Activated T-cell treated with anti-CD3 and anti-CD28 coated beads for 4 hours (primary cell): ENCODE measurements at regions not wholly inside any gene's neighbourhood (a gene's known extent, or its start where the extent isn't known, plus 50 kb on each side); places are given as distances from the start of the nearest gene placed in this dataset.
"Not testable (repeated sequence)": the region's sequence is repeated elsewhere in the genome, so short reads cannot be mapped to it uniquely, and the experiment has no call there.

Experiments used
- DNase-seq: peaks from one replicate; pipeline ENCODE4 v3.0.0-alpha.2; 2020

DNA sequence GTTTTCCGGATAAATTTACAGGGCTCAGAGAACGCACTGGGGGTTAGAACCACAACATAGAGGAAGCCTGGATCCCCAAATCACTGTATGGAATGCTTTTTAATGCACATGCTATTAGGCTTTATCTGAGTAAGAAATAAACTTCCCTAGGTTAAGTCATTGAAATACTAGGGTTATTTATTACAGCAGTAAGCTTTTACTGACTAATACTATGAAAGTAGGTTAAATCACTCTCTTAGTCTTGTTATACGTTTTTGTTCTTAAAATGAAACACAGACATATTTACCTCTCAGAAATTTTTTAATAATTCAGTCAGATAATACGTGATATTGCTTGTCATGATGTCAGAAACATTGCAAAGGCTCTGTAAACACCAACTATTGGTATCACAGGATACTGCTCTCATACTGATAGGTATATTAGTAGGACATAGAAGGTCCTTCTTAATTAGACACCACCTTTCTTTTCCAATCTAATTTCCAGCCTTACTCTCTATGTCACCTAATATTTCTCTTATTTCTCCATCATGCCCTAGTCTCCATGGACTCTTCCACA lies 162.7 kb upstream of the NYAP2 start:
- no peak for DNase-seq

DNA sequence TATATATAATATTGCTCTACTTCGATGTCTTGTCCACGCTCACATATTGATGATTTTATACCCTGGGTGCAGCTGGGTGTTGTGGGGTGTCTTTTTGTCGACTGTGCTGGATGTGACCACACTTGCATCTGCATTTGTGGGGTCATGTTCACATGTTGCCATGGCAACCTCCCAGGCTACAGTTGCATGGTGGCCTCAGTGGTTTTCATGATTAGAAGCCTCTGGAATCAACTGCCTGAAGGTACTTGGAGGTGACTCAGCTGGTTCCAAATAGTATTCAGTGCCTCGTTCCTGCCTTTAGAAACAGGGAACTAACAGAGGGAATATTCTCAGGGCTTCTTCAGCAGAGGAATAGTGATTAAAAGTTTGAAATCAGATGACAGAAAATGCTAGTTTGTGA lies 166.3 kb upstream of the NYAP2 start:
- no peak for DNase-seq

DNA sequence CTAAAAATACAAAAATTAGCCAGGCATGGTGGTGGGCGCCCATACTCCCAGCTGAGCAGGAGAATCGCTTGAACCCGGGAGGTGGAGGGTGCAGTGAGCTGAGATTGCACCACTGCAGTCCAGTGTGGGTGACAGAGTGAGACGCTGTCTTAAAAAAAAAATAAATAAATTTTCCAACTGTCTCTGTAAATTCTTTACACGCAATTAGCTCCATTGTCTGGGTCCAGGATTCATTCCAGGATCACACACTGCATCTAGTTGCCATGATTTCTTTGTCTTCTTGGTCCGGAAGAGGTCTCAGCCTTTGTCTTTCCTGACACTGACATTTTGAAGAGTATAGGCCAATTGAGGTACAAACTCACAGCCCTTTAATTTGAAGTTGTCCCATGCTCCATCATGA lies 167.6 kb upstream of the NYAP2 start:
- DNase-seq: no peak

DNA sequence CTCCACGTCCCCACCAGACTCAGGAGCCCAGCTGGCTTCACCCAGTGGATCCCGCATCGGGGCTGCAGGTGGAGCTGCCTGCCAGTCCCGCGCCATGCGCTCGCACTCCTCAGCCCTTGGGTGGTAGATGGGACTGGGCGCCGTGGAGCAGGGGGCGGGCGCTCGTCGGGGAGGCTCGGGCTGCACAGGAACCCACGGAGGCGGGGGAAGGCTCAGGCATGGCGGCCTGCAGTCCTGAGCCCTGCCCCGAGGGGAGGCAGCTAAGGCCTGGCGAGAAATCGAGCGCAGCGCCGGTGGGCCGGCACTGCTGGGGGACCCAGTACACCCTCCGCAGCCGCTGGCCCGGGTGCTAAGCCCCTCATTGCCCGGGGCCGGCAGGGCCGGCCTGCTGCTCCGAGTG lies 170.2 kb upstream of the NYAP2 start:
- not testable (repeated sequence) for DNase-seq

DNA sequence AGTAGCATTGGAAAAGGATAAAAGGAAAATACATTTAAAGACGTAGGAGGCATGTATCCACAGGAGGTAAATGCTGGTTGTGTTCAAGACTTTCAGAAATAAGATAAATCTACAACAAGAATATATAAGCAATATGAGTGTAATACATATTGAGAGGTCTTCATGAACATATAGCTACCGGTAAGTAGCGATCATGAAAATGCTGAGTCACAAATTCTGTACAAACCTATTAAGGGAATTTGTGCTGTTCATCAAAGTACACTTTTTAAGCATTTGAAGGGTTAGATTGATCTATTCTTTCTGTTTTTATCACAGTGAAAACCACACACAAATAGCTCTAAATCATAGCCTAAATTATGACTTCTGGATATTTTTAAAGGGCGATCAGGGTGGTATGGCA lies 173.1 kb upstream of the NYAP2 start:
- DNase-seq: no peak

DNA sequence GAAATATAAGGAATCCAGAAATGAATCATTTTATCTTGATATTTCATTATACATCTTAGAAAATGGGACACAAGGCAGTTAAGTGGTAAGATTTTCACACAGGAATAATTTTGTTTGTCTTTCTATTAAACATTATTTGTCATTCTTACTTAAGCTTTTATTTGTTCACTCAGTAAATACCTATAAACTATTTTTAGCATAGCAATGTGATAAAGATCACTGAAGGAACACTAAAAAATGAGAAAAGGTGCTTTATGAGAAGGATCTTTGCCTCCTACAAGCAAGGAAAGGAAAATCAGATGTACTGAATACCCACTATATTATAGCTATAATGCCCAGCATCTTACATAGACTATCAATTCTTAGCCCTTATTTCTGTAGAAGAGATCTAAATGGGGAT lies 176.2 kb upstream of the NYAP2 start:
- DNase-seq: no peak

DNA sequence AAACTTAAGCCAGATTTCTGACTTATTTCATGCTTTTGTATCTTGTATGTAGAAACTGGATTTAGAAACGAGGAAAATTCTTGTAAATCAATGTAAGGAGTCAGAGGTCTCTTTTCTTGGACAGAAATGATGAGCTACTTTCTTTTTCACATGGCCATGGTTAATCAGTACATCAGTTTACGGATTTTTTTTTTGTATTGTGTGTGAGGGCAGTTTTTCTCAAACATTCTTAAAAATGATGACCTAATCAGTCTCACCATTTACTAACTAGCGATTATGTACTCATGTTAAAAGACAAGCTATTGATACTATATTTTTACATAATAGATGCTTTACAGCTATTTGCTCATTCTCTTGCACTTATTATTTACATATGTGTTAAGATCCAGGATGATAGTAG lies 165.2 kb upstream of the DOCK10 start:
- no peak for DNase-seq

DNA sequence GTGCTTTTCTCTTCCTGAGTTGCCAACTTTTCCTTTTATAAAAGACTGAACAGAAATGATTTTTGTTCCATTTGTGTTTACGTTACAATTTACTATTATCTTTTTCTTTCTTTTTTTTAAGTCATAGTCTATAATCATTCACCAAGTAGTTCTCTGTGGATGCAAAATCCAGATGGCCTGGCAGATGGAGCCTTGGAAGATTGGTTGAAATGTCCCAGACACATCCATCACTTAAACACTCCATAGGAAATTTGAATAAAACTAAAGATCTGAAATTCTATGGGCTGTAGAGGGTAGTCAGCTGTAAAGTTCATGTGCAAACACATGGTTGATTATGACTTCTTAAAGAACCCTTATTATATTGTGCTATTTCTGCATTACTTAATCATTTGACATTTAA lies 164.8 kb upstream of the DOCK10 start:
- no peak for DNase-seq

DNA sequence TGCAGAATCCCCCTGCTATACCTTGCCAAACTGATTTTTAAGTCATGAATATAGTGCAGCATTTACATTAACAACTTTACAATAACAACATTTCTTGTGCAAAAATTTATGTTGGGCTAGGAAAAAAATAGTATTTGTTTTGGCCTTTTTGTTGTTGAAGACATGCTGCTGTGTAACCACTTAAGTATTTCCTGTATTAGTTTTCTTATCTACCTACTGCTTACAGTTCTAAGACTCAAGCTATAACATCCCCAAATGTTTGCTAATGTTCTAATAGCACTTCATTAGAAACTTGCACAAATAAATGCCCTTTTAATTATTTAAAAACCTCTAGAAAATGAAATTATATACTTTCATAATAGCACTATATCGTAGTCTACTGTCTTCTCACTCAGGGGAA lies 154.3 kb upstream of the DOCK10 start:
- no peak for DNase-seq

DNA sequence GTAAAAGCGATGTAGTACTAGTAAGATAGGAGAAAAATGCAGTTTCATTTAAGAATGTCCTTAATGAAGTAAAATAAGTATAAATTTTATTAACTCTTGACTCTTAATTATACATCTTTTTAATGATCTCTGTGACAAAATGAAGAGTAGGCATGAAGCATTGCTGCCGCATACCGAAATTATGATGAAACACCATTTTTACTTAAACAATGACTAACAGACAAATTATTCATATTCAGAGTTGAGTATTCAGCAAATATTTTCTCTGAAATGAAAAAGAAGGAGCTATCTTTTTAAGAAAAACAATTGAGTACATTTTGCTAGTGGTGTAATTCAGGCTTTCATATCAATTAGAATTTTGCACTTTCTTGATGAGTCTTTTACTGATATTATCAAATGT lies 150.6 kb upstream of the DOCK10 start:
- no peak for DNase-seq

DNA sequence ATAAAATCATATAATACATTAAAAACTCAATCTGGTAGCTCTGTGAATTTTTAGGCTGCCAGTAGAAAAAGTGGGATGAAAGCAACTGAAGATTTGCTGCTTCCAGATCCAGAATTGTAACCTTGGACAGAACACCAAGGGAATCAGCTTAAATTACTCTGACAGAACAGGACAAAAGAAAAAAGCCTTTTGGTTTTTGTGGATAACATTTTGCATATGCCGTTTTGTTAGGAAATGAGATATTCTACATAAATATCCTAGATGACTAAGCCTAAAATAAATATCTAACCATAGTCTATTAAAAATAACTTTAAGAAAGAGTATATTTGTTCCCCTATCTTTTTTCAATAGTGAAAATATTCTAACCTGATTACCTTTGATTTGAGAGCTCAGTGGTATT lies 148.7 kb upstream of the DOCK10 start:
- DNase-seq: no peak

DNA sequence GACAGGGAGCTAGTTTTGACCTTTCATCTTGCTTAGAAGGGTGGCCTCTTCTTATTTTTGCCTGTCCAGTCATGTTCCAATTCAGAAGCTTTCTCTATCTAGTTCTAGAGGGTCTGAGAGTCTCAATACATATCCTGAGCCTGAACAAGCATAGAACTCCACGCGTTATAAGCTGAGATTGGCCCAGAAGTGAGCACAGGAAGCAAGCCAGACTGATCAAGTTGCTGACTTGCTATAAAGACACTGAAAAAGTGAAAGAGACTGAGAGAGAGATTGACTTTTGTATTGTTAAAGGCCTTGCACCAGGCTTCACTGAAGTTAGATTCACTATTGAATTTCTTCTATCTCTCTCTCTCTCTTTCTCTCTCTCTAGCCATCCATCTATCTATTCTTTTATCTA lies 142.7 kb upstream of the DOCK10 start:
- no peak for DNase-seq

DNA sequence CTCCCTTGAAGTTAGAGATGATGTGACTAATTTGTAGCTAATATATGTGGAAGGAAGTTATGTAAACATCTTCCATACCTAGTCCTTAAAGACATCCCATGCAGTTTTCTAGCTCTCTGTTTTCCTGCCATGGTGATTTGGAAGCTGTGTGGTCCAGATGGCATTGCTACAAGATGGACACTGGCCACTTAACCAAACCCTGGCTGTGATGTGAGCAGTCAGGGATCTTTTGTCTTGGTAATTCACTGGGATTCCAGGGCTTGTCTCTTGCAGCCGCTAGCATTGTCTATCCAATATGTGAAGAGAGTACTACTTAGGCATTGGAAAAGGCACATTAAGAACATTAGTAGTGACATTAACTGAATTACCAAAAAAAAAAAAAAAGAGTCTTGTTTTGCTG lies 139.9 kb upstream of the DOCK10 start:
- no peak for DNase-seq

DNA sequence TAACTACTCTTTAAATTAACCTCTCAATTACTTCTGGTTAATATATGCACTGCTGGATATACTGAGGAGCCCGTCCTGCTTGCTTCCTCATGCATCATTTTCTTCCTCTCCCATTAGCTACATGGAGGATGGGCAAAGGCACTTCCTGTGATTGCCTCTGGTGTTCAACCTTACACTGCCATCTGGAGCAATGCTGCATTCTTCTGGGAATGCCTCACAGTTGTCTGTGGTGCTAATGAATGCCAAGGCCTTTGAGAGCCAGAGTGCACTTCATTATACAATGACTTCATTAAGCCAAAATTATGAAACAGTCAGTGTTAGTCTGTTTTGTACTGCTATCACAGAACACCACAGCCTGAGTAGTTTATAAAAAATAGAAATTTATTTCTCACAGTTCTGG lies 134.8 kb upstream of the DOCK10 start:
- no peak for DNase-seq

DNA sequence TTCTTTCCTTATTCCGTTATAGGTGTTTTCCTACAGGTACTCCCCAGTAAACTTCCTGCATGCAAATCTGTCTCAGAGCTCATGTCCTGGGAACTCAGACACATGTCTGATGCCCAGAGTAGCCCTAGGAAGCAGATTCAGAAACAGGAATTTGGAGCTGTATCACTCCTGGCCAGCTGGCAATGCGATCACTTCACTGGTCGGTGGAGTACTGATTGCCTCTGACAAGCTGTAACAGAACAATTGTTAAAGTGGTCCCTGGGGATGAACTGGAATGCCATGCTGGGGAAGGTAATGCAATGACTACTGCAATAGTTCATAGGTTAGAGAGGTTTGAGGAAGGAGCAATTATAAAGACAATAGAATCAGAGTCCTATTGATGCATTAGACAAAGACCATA lies 131.6 kb upstream of the DOCK10 start:
- no peak for DNase-seq

DNA sequence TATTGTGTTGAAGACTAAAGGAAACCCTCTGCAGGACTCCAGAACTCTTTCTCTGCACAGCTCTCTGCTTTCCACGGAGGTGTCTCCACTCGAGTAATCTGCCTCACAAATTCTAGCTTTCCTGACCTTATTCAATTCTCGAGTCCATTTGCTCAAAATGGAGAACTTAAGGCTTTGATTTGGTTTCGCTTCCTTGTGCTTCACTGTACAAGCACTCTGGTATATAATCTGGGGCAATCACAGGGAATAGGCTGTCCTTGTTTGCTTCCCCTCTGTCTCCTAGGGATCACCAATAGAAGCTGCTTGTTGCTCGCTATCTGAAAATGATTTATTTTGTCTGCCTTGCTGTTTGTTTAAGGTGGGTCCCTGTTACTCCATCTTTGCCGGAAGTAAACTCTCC lies 129.1 kb upstream of the DOCK10 start:
- no peak for DNase-seq

DNA sequence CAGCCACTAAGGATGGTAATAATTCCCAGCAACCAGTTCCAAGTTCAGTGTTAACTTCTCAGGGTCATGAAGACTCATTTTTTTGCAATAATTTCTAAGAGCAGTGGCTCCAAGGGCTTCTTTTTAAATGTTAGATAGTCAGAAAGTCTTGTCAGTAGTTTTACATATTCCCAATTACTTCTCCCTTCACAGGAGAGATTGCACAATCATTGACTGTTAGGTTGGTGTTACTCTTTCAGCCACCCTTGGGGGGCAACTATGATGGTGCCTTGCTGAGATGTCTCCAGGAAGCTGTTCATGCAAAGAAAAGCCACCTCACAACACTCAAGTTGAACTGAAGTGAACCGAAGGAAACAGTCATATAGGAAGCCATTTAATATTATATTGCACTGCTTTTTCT lies 127.9 kb upstream of the DOCK10 start:
- DNase-seq: no peak

DNA sequence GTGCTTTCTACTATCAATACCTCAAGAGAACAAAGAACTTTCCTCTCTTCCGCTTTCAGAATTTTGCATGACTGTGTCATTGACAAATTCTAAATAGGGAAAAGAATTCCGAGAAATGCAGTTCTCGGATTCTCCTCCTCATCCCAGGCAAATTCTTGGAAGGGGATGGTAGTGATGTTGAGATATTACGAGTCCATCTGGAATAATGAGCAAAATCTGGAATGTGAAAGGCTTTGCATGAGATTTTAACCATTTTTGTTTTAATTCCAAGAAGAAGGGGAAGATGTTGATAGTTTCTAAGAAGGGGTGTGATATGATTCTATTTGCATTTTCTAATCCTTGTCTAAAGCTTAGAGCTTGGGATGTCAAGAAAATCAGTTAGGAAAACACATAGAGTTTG lies 127.1 kb upstream of the DOCK10 start:
- no peak for DNase-seq

DNA sequence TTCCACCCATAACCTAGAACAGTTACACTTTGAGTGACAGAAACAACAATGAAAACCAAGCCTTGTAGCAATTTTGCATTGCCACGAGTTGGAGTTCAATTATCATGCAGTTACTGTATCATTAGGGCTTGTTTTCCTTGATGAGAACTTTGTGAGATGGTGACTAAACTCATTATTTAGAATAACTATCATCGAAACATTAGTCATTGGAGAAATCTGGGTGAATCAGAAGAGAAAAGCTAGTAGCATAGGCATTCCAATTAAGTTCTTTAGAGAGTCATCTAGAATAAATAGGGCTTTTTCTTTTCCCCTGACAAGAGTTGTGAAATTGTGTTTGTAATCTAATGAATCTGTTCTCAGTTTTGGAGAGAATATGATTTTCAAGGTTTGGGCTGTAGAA lies 122.8 kb upstream of the DOCK10 start:
- DNase-seq: no peak

DNA sequence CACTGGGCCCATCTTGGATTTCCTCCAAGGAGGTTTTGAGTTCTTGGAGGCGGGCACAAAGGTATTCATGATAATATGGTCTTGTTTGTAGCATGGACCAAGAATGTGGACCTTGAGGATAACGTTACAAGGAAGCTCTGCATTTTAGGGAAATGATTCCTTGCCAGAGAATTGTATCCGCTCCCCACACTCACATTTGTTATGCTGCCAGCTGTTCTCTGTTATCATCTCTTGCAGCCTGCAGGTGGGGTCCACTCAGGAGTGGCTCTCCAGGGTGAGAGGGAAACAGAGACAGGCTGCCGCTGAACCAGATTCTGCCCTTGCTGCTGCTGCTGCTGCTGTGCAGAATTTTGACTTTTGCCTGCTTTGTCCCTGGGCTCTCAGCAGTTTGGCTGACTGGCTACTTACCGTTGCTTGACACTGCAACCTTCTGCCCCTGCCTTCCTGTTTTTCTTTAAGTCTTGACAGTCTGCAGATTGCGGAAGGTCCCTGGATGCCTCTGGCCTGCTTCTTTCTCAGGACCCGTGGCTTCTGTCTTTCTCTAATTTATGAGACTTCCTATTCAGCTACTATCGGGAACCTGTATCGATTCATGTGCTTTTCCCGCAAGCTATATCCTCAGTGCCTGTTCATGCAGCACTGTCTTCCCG lies 122.3 kb upstream of the DOCK10 start:
- DNase-seq: no peak

DNA sequence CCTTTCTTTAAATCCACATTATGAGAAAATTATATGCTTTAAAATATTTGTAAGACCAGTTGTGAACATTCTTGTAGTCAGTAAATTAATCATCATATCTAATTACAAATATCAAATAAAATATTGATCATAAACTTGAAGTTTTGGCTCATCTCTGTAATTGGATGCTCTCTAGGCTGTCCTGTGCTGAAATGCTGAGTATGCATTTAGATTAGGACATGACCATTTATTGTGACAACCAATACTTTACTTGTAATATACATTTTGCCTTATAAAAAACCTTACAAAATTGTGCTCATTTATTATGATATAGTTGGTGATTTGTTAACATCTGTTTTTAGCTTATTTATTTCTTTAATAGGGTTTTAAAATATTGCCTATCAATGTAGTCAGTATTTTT lies 116.1 kb upstream of the DOCK10 start:
- DNase-seq: no peak

DNA sequence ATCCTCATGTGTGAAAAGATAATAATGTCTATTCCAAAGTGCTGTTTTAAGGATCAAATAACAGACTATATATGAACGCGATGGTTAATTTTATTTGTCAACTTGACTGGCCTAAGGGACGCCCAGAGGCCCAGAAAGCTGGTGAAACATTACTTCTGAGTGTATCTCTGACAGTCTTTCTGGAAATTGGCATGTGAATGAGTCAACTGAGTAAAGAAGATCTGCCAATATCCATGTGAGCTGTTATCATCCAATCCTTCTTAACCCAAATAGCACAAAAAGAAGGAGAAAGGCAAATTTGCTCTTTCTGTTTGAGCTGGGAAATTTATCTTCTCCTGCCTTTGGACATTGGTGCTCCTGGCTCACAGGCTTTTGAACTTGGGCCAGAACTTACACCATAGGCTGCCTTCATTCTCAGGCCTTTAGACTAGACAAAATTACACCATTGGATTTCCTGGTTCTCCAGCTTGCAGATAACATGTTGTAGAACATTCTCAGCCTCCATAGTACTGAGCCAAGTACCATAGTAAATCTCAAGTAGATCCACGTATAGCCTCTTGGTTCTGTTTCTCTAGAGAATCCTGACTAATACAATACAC lies 114.7 kb upstream of the DOCK10 start:
- DNase-seq: no peak

DNA sequence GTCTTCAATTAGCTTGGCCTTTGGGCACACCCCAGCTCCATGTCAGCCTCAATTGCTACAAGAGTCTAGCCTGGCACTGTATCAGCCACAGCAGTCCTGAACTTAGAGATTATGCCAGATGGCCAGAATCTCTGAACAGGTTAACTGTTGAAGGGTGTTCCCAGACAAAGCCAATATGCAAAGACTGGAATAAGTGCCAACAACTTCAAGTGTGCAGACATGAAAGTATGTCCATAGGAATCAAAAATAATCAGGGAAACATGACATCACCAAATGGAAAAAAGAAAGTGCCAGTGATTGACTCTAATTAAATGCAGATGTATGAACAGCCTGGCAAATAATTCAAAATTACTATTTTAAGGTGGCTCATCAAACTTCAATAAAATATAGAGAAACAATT lies 98.5 kb upstream of the DOCK10 start:
- DNase-seq: no peak

DNA sequence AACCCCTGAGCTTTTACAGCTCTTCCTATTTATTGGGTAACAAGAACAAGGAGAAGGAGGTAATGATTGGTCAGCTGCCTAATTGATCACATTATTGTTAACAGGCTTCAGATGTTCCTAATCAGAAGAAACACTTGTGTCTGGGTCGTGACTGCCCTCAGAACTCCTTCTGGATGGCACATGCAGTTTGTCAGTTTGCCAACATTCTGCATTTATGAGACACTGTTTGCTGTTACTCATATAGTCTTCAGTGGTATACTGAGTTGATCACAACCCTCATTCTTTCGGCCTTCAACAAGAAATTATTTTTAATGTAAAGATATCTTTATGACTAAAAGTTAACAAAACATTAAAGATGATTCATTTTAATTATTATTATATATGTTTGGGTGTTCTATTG lies 95.7 kb upstream of the DOCK10 start:
- DNase-seq: no peak

DNA sequence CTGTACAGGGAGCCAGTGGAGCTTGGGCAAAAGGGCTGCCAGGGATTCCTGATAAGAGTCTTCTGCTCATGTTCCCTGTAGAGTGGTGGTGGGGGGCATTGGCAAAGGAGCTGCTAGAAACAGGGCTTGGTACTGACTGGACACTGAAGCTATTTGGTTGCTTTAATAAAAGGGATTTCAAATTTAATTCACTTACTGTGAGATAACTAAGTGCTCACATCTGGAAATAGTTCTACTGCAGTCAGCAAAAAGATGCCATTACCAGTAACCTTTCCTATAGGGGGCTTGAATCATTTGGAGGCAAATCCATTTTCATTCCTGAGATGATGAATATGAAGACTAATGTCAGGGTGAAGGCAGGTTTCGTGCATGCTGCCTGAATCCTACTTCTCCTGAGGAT lies 94.3 kb upstream of the DOCK10 start:
- DNase-seq: no peak
